GM23338 (cell line): ENCODE measurements at regions not wholly inside any gene's neighbourhood (a gene's known extent, or its start where the extent isn't known, plus 50 kb on each side); places are given as distances from the start of the nearest gene placed in this dataset.
A peak's percentile ranks its signal among the peaks of the same experiment; 100 is the strongest.

Source experiments
- ATAC-seq: fragments of 200-7000 bp; cut with Tn5 transposase; 3 replicates; pipeline ENCODE4 v1.9.1; 2020
- DNase-seq: peaks from one replicate; pipeline ENCODE4 v3.0.0-alpha.2; 2015; ENCODE audit warnings: low spot score
- H2AFZ ChIP-seq: fragments of 200-600 bp; sonication (generic); 2 replicates; pipeline ENCODE4 v1.8.0; 2016; ENCODE audit warnings: antibody characterized with exemption, mild to moderate bottlenecking, moderate library complexity
- H3F3A ChIP-seq: fragments of 200-600 bp; sonication (generic); replicated peaks from 2 replicates; pipeline ENCODE4 v1.8.0; 2017; ENCODE audit warnings: antibody characterized with exemption, mixed run types, low read depth
- H3K27ac ChIP-seq: fragments of 200-600 bp; sonication (generic); 2 replicates; pipeline ENCODE4 v1.6.1; 2016; ENCODE audit warnings: low read depth
- H3K27me3 ChIP-seq: fragments of 200-600 bp; sonication (generic); 2 replicates; pipeline ENCODE4 v1.8.0; 2016; ENCODE audit warnings: mild to moderate bottlenecking, mixed run types, moderate library complexity; ENCODE audit not compliant: insufficient read depth
- H3K36me3 ChIP-seq: fragments of 200-600 bp; sonication (generic); 2 replicates; pipeline ENCODE4 v1.8.0; 2016; ENCODE audit warnings: mild to moderate bottlenecking; ENCODE audit not compliant: insufficient read depth
- H3K4me1 ChIP-seq: fragments of 200-600 bp; sonication (generic); 2 replicates; pipeline ENCODE4 v1.8.0; 2016; ENCODE audit warnings: mild to moderate bottlenecking, moderate library complexity; ENCODE audit not compliant: insufficient read depth
- H3K4me2 ChIP-seq: fragments of 200-600 bp; sonication (generic); 2 replicates; pipeline ENCODE4 v1.7.1; 2017; ENCODE audit warnings: mixed run types
- H3K4me3 ChIP-seq: fragments of 200-600 bp; sonication (generic); 2 replicates; pipeline ENCODE4 v1.6.1; 2016; ENCODE audit warnings: mixed run types
- H3K79me2 ChIP-seq: fragments of 200-600 bp; sonication (generic); replicated peaks from 2 replicates; pipeline ENCODE4 v1.8.0; 2017; ENCODE audit warnings: mild to moderate bottlenecking; ENCODE audit not compliant: insufficient read depth
- H3K9me2 ChIP-seq: fragments of 200-600 bp; sonication (generic); 2 replicates; pipeline ENCODE4 v1.8.0; 2017; ENCODE audit not compliant: insufficient read depth
- H4K20me1 ChIP-seq: fragments of 200-600 bp; sonication (generic); replicated peaks from 2 replicates; pipeline ENCODE4 v1.8.0; 2017; ENCODE audit warnings: mild to moderate bottlenecking; ENCODE audit not compliant: insufficient read depth
- H3K27ac Mint-ChIP-seq: 2 replicates; pipeline ENCODE4 v1.8.0; 2020; ENCODE audit warnings: inconsistent platforms, mild to moderate bottlenecking, moderate library complexity, mixed read lengths
- H3K27me3 Mint-ChIP-seq: 3 replicates; pipeline ENCODE4 v1.8.0; 2022; ENCODE audit warnings: low read depth, mild to moderate bottlenecking, moderate library complexity, mixed read lengths, inconsistent platforms; ENCODE audit not compliant: insufficient read depth, poor library complexity
- H3K36me3 Mint-ChIP-seq: 3 replicates; pipeline ENCODE4 v1.8.0; 2021; ENCODE audit warnings: low read depth, mild to moderate bottlenecking, inconsistent platforms, moderate library complexity, mixed read lengths
- H3K4me1 Mint-ChIP-seq: 3 replicates; pipeline ENCODE4 v1.8.0; 2020; ENCODE audit warnings: mild to moderate bottlenecking, inconsistent platforms, mixed read lengths
- H3K4me3 Mint-ChIP-seq: 3 replicates; pipeline ENCODE4 v1.8.0; 2021; ENCODE audit warnings: moderate library complexity, mild to moderate bottlenecking, inconsistent platforms, mixed read lengths
- H3K9me3 Mint-ChIP-seq: 3 replicates; pipeline ENCODE4 v1.8.0; 2020; ENCODE audit warnings: moderate library complexity, mild to moderate bottlenecking, inconsistent platforms, mixed read lengths
- CREB1 ChIP-seq: fragments of 250-450 bp; sonication (Bioruptor Pico); IDR thresholded peaks from 2 replicates; pipeline ENCODE4 v1.5.0; 2020; ENCODE audit warnings: low read depth, mild to moderate bottlenecking, moderate library complexity
- EZH2phosphoT487 ChIP-seq: fragments of 200-600 bp; sonication (generic); IDR thresholded peaks from one replicate; pipeline ENCODE4 v1.8.1; 2018; ENCODE audit warnings: antibody characterized with exemption; ENCODE audit not compliant: unreplicated experiment
- JUNB ChIP-seq: IDR thresholded peaks from one replicate; pipeline ENCODE4 v1.6.1; 2016; ENCODE audit warnings: antibody characterized with exemption; ENCODE audit not compliant: unreplicated experiment
- NANOG ChIP-seq: IDR thresholded peaks from 2 replicates; pipeline ENCODE4 v1.6.1; 2016; ENCODE audit warnings: antibody characterized with exemption, borderline replicate concordance
- STAT1 ChIP-seq: IDR thresholded peaks from one replicate; pipeline ENCODE4 v1.6.1; 2016; ENCODE audit warnings: antibody characterized with exemption; ENCODE audit not compliant: unreplicated experiment
- ZNF114 ChIP-seq: fragments of 250-450 bp; sonication (Bioruptor Pico); IDR thresholded peaks from 2 replicates; pipeline ENCODE4 v1.5.0; 2020; ENCODE audit warnings: mild to moderate bottlenecking, moderate library complexity
- ZNF331 ChIP-seq: fragments of 250-450 bp; sonication (Bioruptor Pico); IDR thresholded peaks from 2 replicates; pipeline ENCODE4 v1.5.0; 2020; ENCODE audit warnings: low read depth, mild to moderate bottlenecking, moderate library complexity
- TF ChIP-seq, protein P1 (sequence below): fragments of 250-450 bp; sonication (Bioruptor Pico); IDR thresholded peaks from 2 replicates; pipeline ENCODE4 v1.5.0; 2020; ENCODE audit warnings: mild to moderate bottlenecking, moderate library complexity
- TF ChIP-seq, protein P2 (sequence below), 2 experiments: fragments of 200-600 bp in 1 of 2; sonication (generic) in 1 of 2; conservative IDR thresholded peaks; 2 replicates each; pipeline versions ENCODE4 v1.5.1 to v1.6.1; 2016 to 2017; ENCODE audit warnings: antibody characterized with exemption in 2 of 2, low read depth in 2 of 2, mild to moderate bottlenecking in 2 of 2, moderate library complexity in 1 of 2

DNA sequence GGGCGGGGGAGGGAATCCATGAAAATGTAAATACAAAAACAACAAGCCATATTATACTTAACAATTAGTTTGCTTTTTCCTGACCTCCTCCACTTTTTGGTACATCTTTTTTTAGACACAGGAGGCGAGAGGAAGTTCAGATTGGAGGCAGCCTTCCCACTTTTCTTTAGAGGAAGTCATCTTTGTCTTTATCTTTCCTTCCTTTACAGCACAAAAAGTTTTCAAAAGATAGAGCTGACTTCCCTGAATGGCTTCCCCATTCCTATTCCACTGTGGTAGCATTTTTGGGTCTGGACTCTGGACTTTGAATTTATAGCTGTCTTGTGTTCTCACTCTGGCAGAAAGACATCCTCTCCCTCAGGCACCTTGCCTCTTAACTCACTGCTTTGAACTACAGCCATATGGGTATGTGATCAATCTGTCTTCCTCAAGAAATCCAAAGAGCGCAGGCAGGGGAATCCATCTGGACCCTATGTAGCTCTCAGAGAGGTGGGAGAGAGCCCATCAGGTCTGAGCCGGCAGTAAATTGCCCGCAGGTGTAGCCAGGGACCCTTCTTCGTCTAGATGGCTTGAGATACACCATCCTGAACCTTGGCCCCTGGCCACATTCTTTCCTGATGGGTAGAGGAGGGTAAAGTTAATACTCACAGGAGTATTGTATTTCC lies 101.9 kb downstream of the AQP4 start:
- Mint-ChIP-seq H3K4me3 (no peak overlapping the region), H3K36me3 (no peaks in the 10 kb centered on the region), H3K9me3 (no peaks in the 10 kb centered on the region), H3K4me1 (peaks cover 8% of the 10 kb centered on the region; the same call in 2 of the 3 replicates), H3K27me3 (peaks cover 5% of the 10 kb centered on the region), H3K27ac (no peak overlapping the region)
- no peaks in the 10 kb centered on the region for H3K36me3 ChIP-seq
- H3K27me3 ChIP-seq: no peaks in the 10 kb centered on the region
- ATAC-seq: no peak
- H3K9me2 ChIP-seq: peaks cover 5% of the 10 kb centered on the region; the same call in 1 of the 2 replicates
- no peaks in the 10 kb centered on the region for H3K79me2 ChIP-seq
- no peak overlapping the region for H3K4me3 ChIP-seq
- H4K20me1 ChIP-seq: no peaks in the 10 kb centered on the region; the same call in 1 of the 2 replicates
- no peak overlapping the region for H3K4me2 ChIP-seq
- TF ChIP-seq EZH2phosphoT487: no peak
- H2AFZ ChIP-seq: peak overlapping the region; percentile 18; the same call in 1 of the 2 replicates
- no peak overlapping the region for H3K27ac ChIP-seq
- H3K4me1 ChIP-seq: peaks cover 8% of the 10 kb centered on the region
- no peaks in the 10 kb centered on the region for H3F3A ChIP-seq
- no peak for DNase-seq

DNA sequence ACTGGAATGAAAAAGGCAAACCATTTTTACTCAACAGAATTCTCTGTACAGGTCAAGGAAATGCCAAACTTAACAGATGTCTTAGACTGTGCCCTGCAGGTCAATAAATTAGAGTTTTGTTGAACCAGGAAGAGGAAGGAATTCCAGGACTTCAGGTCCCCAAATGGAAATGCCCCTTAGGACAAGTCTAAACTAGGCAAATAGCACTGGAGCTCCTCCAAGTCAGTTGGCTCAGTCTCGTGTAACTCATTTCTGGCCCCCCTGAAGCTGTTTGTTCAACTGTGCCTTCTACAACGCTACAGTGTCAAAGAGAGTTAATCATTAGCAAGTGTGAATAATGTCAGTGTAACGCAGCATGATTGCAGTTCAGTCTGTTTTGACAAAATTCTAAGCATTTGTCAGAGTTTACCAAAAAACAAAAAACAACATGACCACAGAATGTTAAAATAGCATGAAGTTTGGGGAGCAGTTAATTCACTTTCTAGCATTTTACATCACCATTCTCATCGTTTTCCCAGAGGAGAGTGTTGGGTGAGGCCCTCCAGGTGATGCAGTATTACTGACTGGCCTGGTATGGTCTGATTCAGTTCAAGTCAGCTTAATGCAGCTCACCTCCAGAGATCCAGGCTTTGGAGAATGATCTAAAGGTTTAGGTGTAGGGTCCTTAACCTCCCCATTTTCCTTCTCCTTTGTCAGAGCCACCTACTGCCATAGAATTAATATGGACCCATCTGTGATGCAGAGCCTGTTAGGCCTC lies 108.1 kb downstream of the AQP4 start:
- Histone ChIP-seq H3K27ac (no peak overlapping the region), H2AFZ (no peak overlapping the region), H3F3A (no peaks in the 10 kb centered on the region), H4K20me1 (no peaks in the 10 kb centered on the region; the same call in 1 of the 2 replicates), H3K4me2 (no peak overlapping the region), H3K36me3 (no peaks in the 10 kb centered on the region), H3K4me3 (no peak overlapping the region), H3K4me1 (no peaks in the 10 kb centered on the region), H3K79me2 (no peaks in the 10 kb centered on the region), H3K9me2 (peaks cover 5% of the 10 kb centered on the region; the same call in 1 of the 2 replicates), H3K27me3 (no peaks in the 10 kb centered on the region)
- no peaks in the 10 kb centered on the region for H3K36me3 Mint-ChIP-seq
- ATAC-seq (no peak), DNase-seq (no peak)
- TF ChIP-seq, protein P1, sequence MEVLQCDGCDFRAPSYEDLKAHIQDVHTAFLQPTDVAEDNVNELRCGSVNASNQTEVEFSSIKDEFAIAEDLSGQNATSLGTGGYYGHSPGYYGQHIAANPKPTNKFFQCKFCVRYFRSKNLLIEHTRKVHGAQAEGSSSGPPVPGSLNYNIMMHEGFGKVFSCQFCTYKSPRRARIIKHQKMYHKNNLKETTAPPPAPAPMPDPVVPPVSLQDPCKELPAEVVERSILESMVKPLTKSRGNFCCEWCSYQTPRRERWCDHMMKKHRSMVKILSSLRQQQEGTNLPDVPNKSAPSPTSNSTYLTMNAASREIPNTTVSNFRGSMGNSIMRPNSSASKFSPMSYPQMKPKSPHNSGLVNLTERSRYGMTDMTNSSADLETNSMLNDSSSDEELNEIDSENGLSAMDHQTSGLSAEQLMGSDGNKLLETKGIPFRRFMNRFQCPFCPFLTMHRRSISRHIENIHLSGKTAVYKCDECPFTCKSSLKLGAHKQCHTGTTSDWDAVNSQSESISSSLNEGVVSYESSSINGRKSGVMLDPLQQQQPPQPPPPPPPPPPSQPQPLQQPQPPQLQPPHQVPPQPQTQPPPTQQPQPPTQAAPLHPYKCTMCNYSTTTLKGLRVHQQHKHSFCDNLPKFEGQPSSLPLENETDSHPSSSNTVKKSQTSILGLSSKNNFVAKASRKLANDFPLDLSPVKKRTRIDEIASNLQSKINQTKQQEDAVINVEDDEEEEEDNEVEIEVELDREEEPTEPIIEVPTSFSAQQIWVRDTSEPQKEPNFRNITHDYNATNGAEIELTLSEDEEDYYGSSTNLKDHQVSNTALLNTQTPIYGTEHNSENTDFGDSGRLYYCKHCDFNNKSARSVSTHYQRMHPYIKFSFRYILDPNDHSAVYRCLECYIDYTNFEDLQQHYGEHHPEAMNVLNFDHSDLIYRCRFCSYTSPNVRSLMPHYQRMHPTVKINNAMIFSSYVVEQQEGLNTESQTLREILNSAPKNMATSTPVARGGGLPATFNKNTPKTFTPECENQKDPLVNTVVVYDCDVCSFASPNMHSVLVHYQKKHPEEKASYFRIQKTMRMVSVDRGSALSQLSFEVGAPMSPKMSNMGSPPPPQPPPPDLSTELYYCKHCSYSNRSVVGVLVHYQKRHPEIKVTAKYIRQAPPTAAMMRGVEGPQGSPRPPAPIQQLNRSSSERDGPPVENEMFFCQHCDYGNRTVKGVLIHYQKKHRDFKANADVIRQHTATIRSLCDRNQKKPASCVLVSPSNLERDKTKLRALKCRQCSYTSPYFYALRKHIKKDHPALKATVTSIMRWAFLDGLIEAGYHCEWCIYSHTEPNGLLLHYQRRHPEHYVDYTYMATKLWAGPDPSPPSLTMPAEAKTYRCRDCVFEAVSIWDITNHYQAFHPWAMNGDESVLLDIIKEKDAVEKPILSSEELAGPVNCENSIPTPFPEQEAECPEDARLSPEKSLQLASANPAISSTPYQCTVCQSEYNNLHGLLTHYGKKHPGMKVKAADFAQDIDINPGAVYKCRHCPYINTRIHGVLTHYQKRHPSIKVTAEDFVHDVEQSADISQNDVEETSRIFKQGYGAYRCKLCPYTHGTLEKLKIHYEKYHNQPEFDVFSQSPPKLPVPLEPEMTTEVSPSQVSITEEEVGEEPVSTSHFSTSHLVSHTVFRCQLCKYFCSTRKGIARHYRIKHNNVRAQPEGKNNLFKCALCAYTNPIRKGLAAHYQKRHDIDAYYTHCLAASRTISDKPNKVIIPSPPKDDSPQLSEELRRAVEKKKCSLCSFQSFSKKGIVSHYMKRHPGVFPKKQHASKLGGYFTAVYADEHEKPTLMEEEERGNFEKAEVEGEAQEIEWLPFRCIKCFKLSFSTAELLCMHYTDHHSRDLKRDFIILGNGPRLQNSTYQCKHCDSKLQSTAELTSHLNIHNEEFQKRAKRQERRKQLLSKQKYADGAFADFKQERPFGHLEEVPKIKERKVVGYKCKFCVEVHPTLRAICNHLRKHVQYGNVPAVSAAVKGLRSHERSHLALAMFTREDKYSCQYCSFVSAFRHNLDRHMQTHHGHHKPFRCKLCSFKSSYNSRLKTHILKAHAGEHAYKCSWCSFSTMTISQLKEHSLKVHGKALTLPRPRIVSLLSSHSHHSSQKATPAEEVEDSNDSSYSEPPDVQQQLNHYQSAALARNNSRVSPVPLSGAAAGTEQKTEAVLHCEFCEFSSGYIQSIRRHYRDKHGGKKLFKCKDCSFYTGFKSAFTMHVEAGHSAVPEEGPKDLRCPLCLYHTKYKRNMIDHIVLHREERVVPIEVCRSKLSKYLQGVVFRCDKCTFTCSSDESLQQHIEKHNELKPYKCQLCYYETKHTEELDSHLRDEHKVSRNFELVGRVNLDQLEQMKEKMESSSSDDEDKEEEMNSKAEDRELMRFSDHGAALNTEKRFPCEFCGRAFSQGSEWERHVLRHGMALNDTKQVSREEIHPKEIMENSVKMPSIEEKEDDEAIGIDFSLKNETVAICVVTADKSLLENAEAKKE (CRISPR knock-in tag): no peak
- TF ChIP-seq, protein P2, sequence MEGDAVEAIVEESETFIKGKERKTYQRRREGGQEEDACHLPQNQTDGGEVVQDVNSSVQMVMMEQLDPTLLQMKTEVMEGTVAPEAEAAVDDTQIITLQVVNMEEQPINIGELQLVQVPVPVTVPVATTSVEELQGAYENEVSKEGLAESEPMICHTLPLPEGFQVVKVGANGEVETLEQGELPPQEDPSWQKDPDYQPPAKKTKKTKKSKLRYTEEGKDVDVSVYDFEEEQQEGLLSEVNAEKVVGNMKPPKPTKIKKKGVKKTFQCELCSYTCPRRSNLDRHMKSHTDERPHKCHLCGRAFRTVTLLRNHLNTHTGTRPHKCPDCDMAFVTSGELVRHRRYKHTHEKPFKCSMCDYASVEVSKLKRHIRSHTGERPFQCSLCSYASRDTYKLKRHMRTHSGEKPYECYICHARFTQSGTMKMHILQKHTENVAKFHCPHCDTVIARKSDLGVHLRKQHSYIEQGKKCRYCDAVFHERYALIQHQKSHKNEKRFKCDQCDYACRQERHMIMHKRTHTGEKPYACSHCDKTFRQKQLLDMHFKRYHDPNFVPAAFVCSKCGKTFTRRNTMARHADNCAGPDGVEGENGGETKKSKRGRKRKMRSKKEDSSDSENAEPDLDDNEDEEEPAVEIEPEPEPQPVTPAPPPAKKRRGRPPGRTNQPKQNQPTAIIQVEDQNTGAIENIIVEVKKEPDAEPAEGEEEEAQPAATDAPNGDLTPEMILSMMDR (conservative IDR thresholded peaks at IDR 0.05; ENCODE audit: low read depth in 2 of 2): no peak
- TF ChIP-seq ZNF114 (CRISPR knock-in tag): no peak
- TF ChIP-seq NANOG: no peak
- no peak for TF ChIP-seq JUNB
- TF ChIP-seq STAT1: no peak
- TF ChIP-seq EZH2phosphoT487: no peak
- TF ChIP-seq ZNF331 (CRISPR knock-in tag): no peak
- TF ChIP-seq CREB1 (CRISPR knock-in tag): no peak
- no peaks in the 10 kb centered on the region; the same call in 2 of the 3 replicates for H3K9me3 Mint-ChIP-seq
- no peaks in the 10 kb centered on the region for H3K27me3 Mint-ChIP-seq
- H3K4me3 Mint-ChIP-seq: no peak overlapping the region
- H3K4me1 Mint-ChIP-seq: no peaks in the 10 kb centered on the region
- no peak overlapping the region for H3K27ac Mint-ChIP-seq
